Esophagus muscularis mucosa (tissue), 4 donors: ENCODE measurements at regions not wholly inside any gene's neighbourhood (a gene's known extent, or its start where the extent isn't known, plus 50 kb on each side); places are given as distances from the start of the nearest gene placed in this dataset.

ENCODE experiments used
- CTCF ChIP-seq, 3 experiments: fragments of 200-600 bp in 2 of 3; fragments of 450-650 bp in 1 of 3; sonication (generic) in 2 of 3; IDR thresholded peaks; one replicate each; pipeline ENCODE4 v1.5.1; 2017 to 2019; ENCODE audit warnings: antibody characterized with exemption in 3 of 3, mild to moderate bottlenecking in 2 of 3, moderate library complexity in 1 of 3
- EP300 ChIP-seq: sonication (generic); formaldehyde crosslinking; IDR thresholded peaks from one replicate; pipeline ENCODE4 v1.6.1; 2017; ENCODE audit warnings: antibody characterized with exemption
- POLR2A ChIP-seq: fragments of 450-650 bp; IDR thresholded peaks from one replicate; pipeline ENCODE4 v1.6.1; 2017; ENCODE audit warnings: antibody characterized with exemption, moderate library complexity, mild to moderate bottlenecking, low read depth
- POLR2AphosphoS5 ChIP-seq, 2 donors: sonication (generic); formaldehyde crosslinking; IDR thresholded peaks; one replicate each; pipeline ENCODE4 v1.6.1; 2017; ENCODE audit warnings: antibody characterized with exemption in 2 of 2

- no peak for TF ChIP-seq POLR2A
- TF ChIP-seq CTCF (IDR thresholded peaks at IDR 0.05), result no peak
- TF ChIP-seq POLR2AphosphoS5 (IDR thresholded peaks at IDR 0.05), result no peak
- no peak for TF ChIP-seq EP300
Measured at GRCh38 chr2:194602750-194603149, 1054.3 kb upstream of the SLC39A10 start.
